SK-N-SH (cell line): ENCODE measurements at regions not wholly inside any gene's neighbourhood (a gene's known extent, or its start where the extent isn't known, plus 50 kb on each side); places are given as distances from the start of the nearest gene placed in this dataset.

ENCODE experiments used
- CTCF ChIA-PET: fragments of 300-600, 350-600 bp; formaldehyde crosslinking; extraction: SDS; loops from one replicate; lab custom pipeline; 2021; lab: Yijun Ruan, JAX
- POLR2A ChIA-PET: fragments of 350-600 bp; sonication (Branson Sonifier 250); formaldehyde crosslinking; extraction: SDS; loops from one replicate; lab custom pipeline; 2020; ENCODE audit warnings: antibody characterized with exemption, inconsistent platforms; lab: Yijun Ruan, JAX
- DNase-seq: peaks from one replicate; pipeline ENCODE4 v3.0.0; 2012
- H2AFZ ChIP-seq: fragments of 200-600 bp; sonication (generic); 2 replicates; pipeline ENCODE4 v1.8.1; 2016; ENCODE audit warnings: antibody characterized with exemption, mild to moderate bottlenecking, low read depth
- H3F3A ChIP-seq: fragments of 200-600 bp; sonication (generic); replicated peaks from 2 replicates; pipeline ENCODE3; 2016; ENCODE audit warnings: antibody characterized with exemption, mild to moderate bottlenecking; ENCODE audit not compliant: insufficient read depth
- H3K27ac ChIP-seq, 2 experiments: fragments of 200-500 bp in 1 of 2; fragments of 200-600 bp in 1 of 2; sonication (Bioruptor generic) in 1 of 2; sonication (generic), shearing (Covaris generic) in 1 of 2; 2 replicates each; pipeline versions ENCODE4 v1.5.1 to v1.6.1; 2014 to 2016; ENCODE audit warnings: low read depth in 2 of 2, inconsistent platforms in 1 of 2, low read length in 1 of 2, mild to moderate bottlenecking in 1 of 2, mixed read lengths in 1 of 2
- H3K27me3 ChIP-seq: fragments of 200-600 bp; sonication (generic), shearing (Covaris generic); 2 replicates; pipeline ENCODE4 v1.6.1; 2016; ENCODE audit warnings: mixed run types; ENCODE audit not compliant: insufficient read depth
- H3K36me3 ChIP-seq, 2 experiments: fragments of 200-500 bp in 1 of 2; fragments of 200-600 bp in 1 of 2; sonication (Bioruptor generic) in 1 of 2; sonication (generic) in 1 of 2; replicated peaks in 1 of 2; 2 replicates each; pipeline versions ENCODE3 to v1.5.1; 2014 to 2016; ENCODE audit warnings: low read length in 1 of 2, mild to moderate bottlenecking in 1 of 2; ENCODE audit not compliant: insufficient read depth in 2 of 2, control insufficient read depth in 1 of 2
- H3K4me1 ChIP-seq, 2 experiments: fragments of 200-500 bp in 1 of 2; fragments of 200-600 bp in 1 of 2; sonication (Bioruptor generic) in 1 of 2; sonication (generic), shearing (Covaris generic) in 1 of 2; 2 replicates each; pipeline versions ENCODE4 v1.5.1 to v1.6.1; 2014 to 2016; ENCODE audit warnings: low read depth in 1 of 2, low read length in 1 of 2, mixed run types in 1 of 2; ENCODE audit not compliant: insufficient read depth in 2 of 2, control insufficient read depth in 1 of 2
- H3K4me2 ChIP-seq: fragments of 200-600 bp; sonication (generic), shearing (Covaris generic); 2 replicates; pipeline ENCODE4 v1.6.1; 2017; ENCODE audit warnings: mixed run types
- H3K4me3 ChIP-seq, 2 experiments: fragments of 200-500 bp in 1 of 2; fragments of 200-600 bp in 1 of 2; sonication (Bioruptor generic) in 1 of 2; sonication (generic), shearing (Covaris generic) in 1 of 2; 2 replicates each; pipeline versions ENCODE4 v1.5.1 to v1.8.1; 2014 to 2016; ENCODE audit warnings: low read depth in 2 of 2, inconsistent platforms in 1 of 2, low read length in 1 of 2, mild to moderate bottlenecking in 1 of 2, mixed read lengths in 1 of 2, moderate library complexity in 1 of 2
- H3K79me2 ChIP-seq: fragments of 200-600 bp; sonication (generic); 2 replicates; pipeline ENCODE4 v1.8.1; 2017; ENCODE audit warnings: mild to moderate bottlenecking; ENCODE audit not compliant: insufficient read depth
- H3K9ac ChIP-seq: fragments of 200-600 bp; sonication (generic); 2 replicates; pipeline ENCODE4 v1.6.1; 2017; ENCODE audit warnings: mixed run types
- H3K9me2 ChIP-seq: fragments of 200-600 bp; sonication (generic); 2 replicates; pipeline ENCODE4 v1.6.1; 2017; ENCODE audit warnings: mixed run types
- H3K9me3 ChIP-seq: fragments of 200-600 bp; sonication (generic); 2 replicates; pipeline ENCODE4 v1.6.1; 2017; ENCODE audit warnings: mixed run types, mild to moderate bottlenecking, moderate library complexity
- H4K20me1 ChIP-seq: fragments of 200-600 bp; sonication (generic); 2 replicates; pipeline ENCODE4 v1.6.1; 2017; ENCODE audit warnings: mild to moderate bottlenecking, mixed run types; ENCODE audit not compliant: insufficient read depth
- CHD2 ChIP-seq: fragments of 150-350 bp; IDR thresholded peaks from 2 replicates; pipeline ENCODE4 v1.6.1; 2018; ENCODE audit warnings: low read length; ENCODE audit not compliant: partially characterized antibody
- FOSL2 ChIP-seq: IDR thresholded peaks from 2 replicates; pipeline ENCODE4 v1.4.0; 2012; ENCODE audit warnings: low read depth, mild to moderate bottlenecking, moderate library complexity, borderline replicate concordance
- FOXJ3 ChIP-seq: sonication (generic); formaldehyde crosslinking; IDR thresholded peaks from 2 replicates; pipeline ENCODE4 v1.5.1; 2020; ENCODE audit warnings: mild to moderate bottlenecking, missing genetic modification reagents
- FOXM1 ChIP-seq: IDR thresholded peaks from 2 replicates; pipeline ENCODE4 v1.4.0; 2012; ENCODE audit warnings: low read depth, mild to moderate bottlenecking
- JUND ChIP-seq: IDR thresholded peaks from 2 replicates; pipeline ENCODE4 v1.4.0; 2012
- MXI1 ChIP-seq: IDR thresholded peaks from 2 replicates; pipeline ENCODE4 v1.6.1; 2012; ENCODE audit warnings: mild to moderate bottlenecking, low read depth, low read length, improper control_type of control experiment
- NFIC ChIP-seq: IDR thresholded peaks from 2 replicates; pipeline ENCODE4 v1.4.0; 2012; ENCODE audit warnings: borderline replicate concordance
- NRF1 ChIP-seq: IDR thresholded peaks from 2 replicates; pipeline ENCODE4 v1.6.1; 2012; ENCODE audit warnings: low read depth, mild to moderate bottlenecking, low read length
- POLR2AphosphoS5 ChIP-seq: IDR thresholded peaks from 2 replicates; pipeline ENCODE4 v1.6.1; 2012; ENCODE audit warnings: low read depth, low read length
- RCOR1 ChIP-seq: fragments of 150-350 bp; IDR thresholded peaks from 2 replicates; pipeline ENCODE4 v1.6.1; 2017; ENCODE audit warnings: antibody characterized with exemption, low read length
- REST ChIP-seq: IDR thresholded peaks from 2 replicates; pipeline ENCODE4 v1.6.1; 2012; ENCODE audit warnings: mild to moderate bottlenecking, low read depth, low read length, moderate library complexity
- USF1 ChIP-seq: IDR thresholded peaks from 2 replicates; pipeline ENCODE4 v1.4.0; 2012; ENCODE audit warnings: low read depth, borderline replicate concordance
- USF2 ChIP-seq: fragments of 150-350 bp; IDR thresholded peaks from 2 replicates; pipeline ENCODE4 v1.6.1; 2017; ENCODE audit warnings: antibody characterized with exemption, low read length, low read depth, borderline replicate concordance
- YY1 ChIP-seq: IDR thresholded peaks from 2 replicates; pipeline ENCODE4 v1.4.0; 2012; ENCODE audit warnings: low read depth, mild to moderate bottlenecking
- WGBS: methylation state at CpG from one replicate; pipeline ENCODE4 v1.1.6; 2017; ENCODE audit warnings: low lambda C conversion rate; 5-methylcytosine and 5-hydroxymethylcytosine counted together
- TF ChIP-seq, protein P1 (sequence below): fragments of 150-350 bp; IDR thresholded peaks from 2 replicates; pipeline ENCODE4 v1.6.1; 2016; ENCODE audit warnings: mild to moderate bottlenecking, low read depth, low read length
- TF ChIP-seq, protein P2 (sequence below): IDR thresholded peaks from 2 replicates; pipeline ENCODE4 v1.4.0; 2012; ENCODE audit warnings: low read depth, borderline replicate concordance
- TF ChIP-seq, protein P3 (sequence below): IDR thresholded peaks from 2 replicates; pipeline ENCODE4 v1.4.0; 2012; ENCODE audit warnings: low read depth

- Histone ChIP-seq H3K9ac (no peak overlapping the region), H3K4me1 (no peaks in the 10 kb centered on the region), H3K79me2 (no peaks in the 10 kb centered on the region), H2AFZ (no peak overlapping the region), H3K4me3 (no peak overlapping the region), H3K36me3 (no peaks in the 10 kb centered on the region), H3K27me3 (no peaks in the 10 kb centered on the region), H3K9me3 (no peaks in the 10 kb centered on the region; the same call in 1 of the 2 replicates), H3F3A (no peaks in the 10 kb centered on the region), H3K9me2 (no peaks in the 10 kb centered on the region), H3K27ac (no peak overlapping the region), H4K20me1 (no peaks in the 10 kb centered on the region)
- ChIA-PET POLR2A (no interaction called here), CTCF (interaction anchor here (0.6 kb wide), 1 partner anchor 18 kb away, joined by 3 read pairs; no protein-coding TSS in a partner anchor)
- 0% methylated on average over 3 of the region's 3 CpGs for WGBS
- no peak for TF ChIP-seq JUND
- no peak for TF ChIP-seq FOXM1
- TF ChIP-seq USF1, result no peak
- TF ChIP-seq YY1, result no peak
- TF ChIP-seq MXI1, result no peak
- no peak for TF ChIP-seq CHD2
- TF ChIP-seq, protein P1, sequence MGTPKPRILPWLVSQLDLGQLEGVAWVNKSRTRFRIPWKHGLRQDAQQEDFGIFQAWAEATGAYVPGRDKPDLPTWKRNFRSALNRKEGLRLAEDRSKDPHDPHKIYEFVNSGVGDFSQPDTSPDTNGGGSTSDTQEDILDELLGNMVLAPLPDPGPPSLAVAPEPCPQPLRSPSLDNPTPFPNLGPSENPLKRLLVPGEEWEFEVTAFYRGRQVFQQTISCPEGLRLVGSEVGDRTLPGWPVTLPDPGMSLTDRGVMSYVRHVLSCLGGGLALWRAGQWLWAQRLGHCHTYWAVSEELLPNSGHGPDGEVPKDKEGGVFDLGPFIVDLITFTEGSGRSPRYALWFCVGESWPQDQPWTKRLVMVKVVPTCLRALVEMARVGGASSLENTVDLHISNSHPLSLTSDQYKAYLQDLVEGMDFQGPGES, result no peak
- TF ChIP-seq RCOR1, result no peak
- no peak for TF ChIP-seq FOXJ3 (CRISPR knock-in tag)
- TF ChIP-seq, protein P2, sequence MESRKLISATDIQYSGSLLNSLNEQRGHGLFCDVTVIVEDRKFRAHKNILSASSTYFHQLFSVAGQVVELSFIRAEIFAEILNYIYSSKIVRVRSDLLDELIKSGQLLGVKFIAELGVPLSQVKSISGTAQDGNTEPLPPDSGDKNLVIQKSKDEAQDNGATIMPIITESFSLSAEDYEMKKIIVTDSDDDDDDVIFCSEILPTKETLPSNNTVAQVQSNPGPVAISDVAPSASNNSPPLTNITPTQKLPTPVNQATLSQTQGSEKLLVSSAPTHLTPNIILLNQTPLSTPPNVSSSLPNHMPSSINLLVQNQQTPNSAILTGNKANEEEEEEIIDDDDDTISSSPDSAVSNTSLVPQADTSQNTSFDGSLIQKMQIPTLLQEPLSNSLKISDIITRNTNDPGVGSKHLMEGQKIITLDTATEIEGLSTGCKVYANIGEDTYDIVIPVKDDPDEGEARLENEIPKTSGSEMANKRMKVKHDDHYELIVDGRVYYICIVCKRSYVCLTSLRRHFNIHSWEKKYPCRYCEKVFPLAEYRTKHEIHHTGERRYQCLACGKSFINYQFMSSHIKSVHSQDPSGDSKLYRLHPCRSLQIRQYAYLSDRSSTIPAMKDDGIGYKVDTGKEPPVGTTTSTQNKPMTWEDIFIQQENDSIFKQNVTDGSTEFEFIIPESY, result no peak
- TF ChIP-seq, all 33 proteins: peak for 0
- no peak for DNase-seq
- no peak overlapping the region for H3K4me2 ChIP-seq
These were observed 1599.2 kb downstream of the OLFM4 start for GRCh38 chr13:54627646-54628372.

DNA sequence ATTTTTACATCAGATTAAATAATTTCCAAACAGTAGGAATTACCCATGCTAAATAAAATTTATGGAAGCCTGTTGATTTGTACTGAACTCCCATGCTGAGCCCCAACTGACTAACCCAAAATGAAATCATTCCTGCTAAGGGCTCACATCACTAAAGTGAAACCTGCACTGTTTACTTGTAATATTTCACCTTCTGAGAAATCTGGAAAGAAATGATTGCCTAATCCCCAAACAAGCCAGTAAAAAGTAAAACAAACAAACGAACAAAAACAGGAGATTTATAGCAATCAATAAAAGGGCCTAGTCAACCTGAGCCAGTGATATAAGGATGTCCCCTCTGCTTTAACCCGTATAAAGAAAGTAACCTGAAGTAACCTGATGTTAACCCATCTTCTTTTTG, 1599.8 kb downstream of the OLFM4 start:
- CTCF ChIA-PET, result interaction anchor here (0.6 kb wide), 1 partner anchor 17 kb away, joined by 3 read pairs; no protein-coding TSS in a partner anchor
- Histone ChIP-seq H3K79me2 (no peaks in the 10 kb centered on the region), H4K20me1 (no peaks in the 10 kb centered on the region), H3K9me3 (no peaks in the 10 kb centered on the region; the same call in 1 of the 2 replicates), H3K27ac (no peak overlapping the region), H3K9me2 (no peaks in the 10 kb centered on the region), H3K4me3 (no peak overlapping the region), H3K4me2 (no peak overlapping the region), H3F3A (no peaks in the 10 kb centered on the region), H3K27me3 (no peaks in the 10 kb centered on the region), H3K4me1 (no peaks in the 10 kb centered on the region), H3K9ac (no peak overlapping the region), H3K36me3 (no peaks in the 10 kb centered on the region), H2AFZ (no peak overlapping the region)
- DNase-seq, result no peak
- 0% methylated on average over 2 of the region's 2 CpGs for WGBS
- POLR2A ChIA-PET, result no interaction called here
- TF ChIP-seq RCOR1 (no peak), NRF1 (no peak), POLR2AphosphoS5 (no peak), REST (no peak), FOSL2 (no peak), FOXJ3 (CRISPR knock-in tag) (no peak), NFIC (no peak), USF2 (no peak)
- TF ChIP-seq, protein P3, sequence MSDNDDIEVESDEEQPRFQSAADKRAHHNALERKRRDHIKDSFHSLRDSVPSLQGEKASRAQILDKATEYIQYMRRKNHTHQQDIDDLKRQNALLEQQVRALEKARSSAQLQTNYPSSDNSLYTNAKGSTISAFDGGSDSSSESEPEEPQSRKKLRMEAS, result no peak
